Neural cell (in vitro differentiated cells): ENCODE measurements at regions not wholly inside any gene's neighbourhood (a gene's known extent, or its start where the extent isn't known, plus 50 kb on each side); places are given as distances from the start of the nearest gene placed in this dataset.

Experiments used
- H2AFZ ChIP-seq: fragments of 200-600, 300-800 bp; sonication (generic), shearing (Covaris generic); 2 replicates; pipeline ENCODE4 v1.6.0; 2014; ENCODE audit warnings: low read depth, mild to moderate bottlenecking, antibody characterized with exemption, low read length, moderate library complexity
- H3F3A ChIP-seq: fragments of 200-600 bp; shearing (Covaris generic); 2 replicates; pipeline ENCODE4 v1.6.1; 2016; ENCODE audit warnings: mild to moderate bottlenecking, moderate library complexity, mixed read lengths, antibody characterized with exemption, low read length; ENCODE audit not compliant: insufficient read depth, poor library complexity, severe bottlenecking
- H3K27ac ChIP-seq: fragments of 200-600, 300-800 bp; sonication (generic), shearing (Covaris generic); 2 replicates; pipeline ENCODE4 v1.5.1; 2014; ENCODE audit warnings: mild to moderate bottlenecking, low read length, moderate library complexity
- H3K27me3 ChIP-seq: fragments of 300-800, 200-600 bp; sonication (generic), shearing (Covaris generic); 2 replicates; pipeline ENCODE4 v1.6.0; 2014; ENCODE audit warnings: mild to moderate bottlenecking, low read depth, low read length, moderate library complexity; ENCODE audit not compliant: insufficient read depth
- H3K36me3 ChIP-seq: fragments of 300-800, 200-600 bp; sonication (generic), shearing (Covaris generic); 2 replicates; pipeline ENCODE4 v1.5.1; 2014; ENCODE audit warnings: mild to moderate bottlenecking, antibody characterized with exemption, low read length, moderate library complexity; ENCODE audit not compliant: insufficient read depth
- H3K4me2 ChIP-seq: fragments of 300-800, 200-600 bp; sonication (generic), shearing (Covaris generic); 2 replicates; pipeline ENCODE4 v1.6.0; 2014; ENCODE audit warnings: mild to moderate bottlenecking, low read length
- H3K4me3 ChIP-seq: fragments of 300-800, 200-600 bp; sonication (generic), shearing (Covaris generic); 2 replicates; pipeline ENCODE4 v1.5.1; 2014; ENCODE audit warnings: mild to moderate bottlenecking, low read length, moderate library complexity
- H3K79me2 ChIP-seq: fragments of 200-600 bp; shearing (Covaris generic); replicated peaks from 2 replicates; pipeline ENCODE4 v1.6.0; 2014; ENCODE audit warnings: mild to moderate bottlenecking, low read length, moderate library complexity; ENCODE audit not compliant: insufficient read depth
- H3K9ac ChIP-seq: fragments of 300-800, 200-600 bp; sonication (generic), shearing (Covaris generic); 2 replicates; pipeline ENCODE4 v1.6.1; 2016; ENCODE audit warnings: mild to moderate bottlenecking, low read length, mixed read lengths
- H3K9me2 ChIP-seq: fragments of 200-600 bp; shearing (Covaris generic); 2 replicates; pipeline ENCODE4 v1.6.1; 2016; ENCODE audit warnings: mild to moderate bottlenecking, low read length, mixed read lengths; ENCODE audit not compliant: insufficient read depth
- H3K9me3 ChIP-seq: fragments of 200-600, 300-800 bp; sonication (generic), shearing (Covaris generic); 2 replicates; pipeline ENCODE4 v1.6.1; 2016; ENCODE audit warnings: mild to moderate bottlenecking, mixed run types, low read length, moderate library complexity, mixed read lengths
- H4K20me1 ChIP-seq: fragments of 200-600 bp; shearing (Covaris generic); 2 replicates; pipeline ENCODE4 v1.6.1; 2016; ENCODE audit warnings: mild to moderate bottlenecking, mixed run types; ENCODE audit not compliant: insufficient read depth
- CTCF ChIP-seq: fragments of 450-650 bp; IDR thresholded peaks from 2 replicates; pipeline ENCODE4 v1.5.1; 2014; ENCODE audit warnings: antibody characterized with exemption, mild to moderate bottlenecking, moderate library complexity; ENCODE audit not compliant: poor library complexity, severe bottlenecking
- EP300 ChIP-seq: fragments of 450-650 bp; conservative IDR thresholded peaks from 2 replicates; pipeline ENCODE4 v1.6.1; 2014; ENCODE audit warnings: antibody characterized with exemption, mild to moderate bottlenecking, moderate library complexity; ENCODE audit not compliant: poor library complexity, severe bottlenecking
- EZH2 ChIP-seq: fragments of 200-600, 300-800 bp; shearing (Covaris generic), sonication (generic); IDR thresholded peaks from 2 replicates; pipeline ENCODE4 v1.6.1; 2014; ENCODE audit warnings: antibody characterized with exemption, low read length, borderline replicate concordance, mild to moderate bottlenecking; ENCODE audit not compliant: insufficient read depth, poor library complexity, severe bottlenecking
- MXI1 ChIP-seq: fragments of 450-650 bp; conservative IDR thresholded peaks from 2 replicates; pipeline ENCODE4 v1.6.1; 2014; ENCODE audit warnings: antibody characterized with exemption, mild to moderate bottlenecking; ENCODE audit not compliant: poor library complexity, severe bottlenecking
- POLR2AphosphoS5 ChIP-seq: IDR thresholded peaks from 2 replicates; pipeline ENCODE4 v1.6.1; 2012
- RAD21 ChIP-seq: fragments of 450-650 bp; conservative IDR thresholded peaks from 2 replicates; pipeline ENCODE4 v1.6.1; 2014; ENCODE audit warnings: antibody characterized with exemption, mild to moderate bottlenecking, moderate library complexity
- REST ChIP-seq: IDR thresholded peaks from 2 replicates; pipeline ENCODE4 v1.6.1; 2012; ENCODE audit warnings: borderline replicate concordance
- SMC3 ChIP-seq: fragments of 450-650 bp; conservative IDR thresholded peaks from 2 replicates; pipeline ENCODE4 v1.6.1; 2014; ENCODE audit warnings: antibody characterized with exemption, mild to moderate bottlenecking, moderate library complexity; ENCODE audit not compliant: poor library complexity
- TAF1 ChIP-seq: IDR thresholded peaks from 2 replicates; pipeline ENCODE4 v1.6.1; 2012; ENCODE audit warnings: low read depth

GRCh38 chr11:104661471-104661870 is 236.8 kb downstream of the CASP12 start:
- Histone ChIP-seq H3K4me2 (no peak overlapping the region), H3K9ac (no peak overlapping the region), H3K4me3 (no peak overlapping the region), H3K36me3 (no peaks in the 10 kb centered on the region), H2AFZ (no peak overlapping the region), H3K27ac (no peak overlapping the region), H3K27me3 (no peaks in the 10 kb centered on the region), H3K9me3 (no peaks in the 10 kb centered on the region), H3K9me2 (no peaks in the 10 kb centered on the region), H3F3A (no peaks in the 10 kb centered on the region), H3K79me2 (no peaks in the 10 kb centered on the region), H4K20me1 (no peaks in the 10 kb centered on the region)
- TF ChIP-seq POLR2AphosphoS5 (no peak), TAF1 (no peak), EZH2 (no peak), SMC3 (no peak), CTCF (no peak), REST (no peak), RAD21 (no peak), EP300 (no peak), MXI1 (no peak)

DNA sequence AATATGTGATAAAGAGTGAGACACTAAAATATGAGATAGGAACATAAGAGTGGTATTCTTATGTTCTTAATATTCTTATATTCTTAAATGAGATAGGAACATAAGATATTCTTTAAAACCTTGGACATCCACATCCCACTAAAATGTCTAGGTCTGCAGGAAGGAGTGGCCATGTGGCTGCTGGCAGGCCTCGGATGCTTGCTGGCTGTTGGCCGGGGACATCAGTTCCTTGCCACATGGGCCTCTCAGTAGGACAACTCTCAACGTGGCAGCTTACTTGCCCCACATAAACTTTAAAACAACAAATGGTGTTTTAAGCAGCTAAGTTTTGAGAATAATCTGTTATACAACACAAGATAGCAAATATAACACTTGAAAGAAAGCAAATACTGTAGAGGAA is 240.1 kb downstream of the CASP12 start:
- H3K9me3 ChIP-seq, result no peaks in the 10 kb centered on the region
- H3K27me3 ChIP-seq, result no peaks in the 10 kb centered on the region
- H3K79me2 ChIP-seq, result no peaks in the 10 kb centered on the region
- TF ChIP-seq REST, result no peak
- no peak for TF ChIP-seq RAD21
- no peak for TF ChIP-seq MXI1
- no peaks in the 10 kb centered on the region for H4K20me1 ChIP-seq
- no peak overlapping the region for H3K27ac ChIP-seq
- H2AFZ ChIP-seq, result no peak overlapping the region
- H3K36me3 ChIP-seq, result no peaks in the 10 kb centered on the region
- H3K4me2 ChIP-seq, result no peak overlapping the region
- no peak overlapping the region for H3K4me3 ChIP-seq
- H3K9ac ChIP-seq, result no peak overlapping the region
- H3K9me2 ChIP-seq, result no peaks in the 10 kb centered on the region
- H3F3A ChIP-seq, result no peaks in the 10 kb centered on the region
